Loucy (cell line): ENCODE measurements at regions not wholly inside any gene's neighbourhood (a gene's known extent, or its start where the extent isn't known, plus 50 kb on each side); places are given as distances from the start of the nearest gene placed in this dataset.

Source experiments
- EZH2phosphoT487 ChIP-seq: fragments of 200-600 bp; IDR thresholded peaks from 2 replicates; pipeline ENCODE4 v1.6.1; 2018; ENCODE audit warnings: antibody characterized with exemption, mild to moderate bottlenecking, moderate library complexity, borderline replicate concordance
- TF ChIP-seq, protein P1 (sequence below): fragments of 200-600 bp; sonication (generic); conservative IDR thresholded peaks from 2 replicates; pipeline ENCODE4 v1.5.1; 2014; ENCODE audit warnings: mild to moderate bottlenecking, antibody characterized with exemption, low read length

DNA sequence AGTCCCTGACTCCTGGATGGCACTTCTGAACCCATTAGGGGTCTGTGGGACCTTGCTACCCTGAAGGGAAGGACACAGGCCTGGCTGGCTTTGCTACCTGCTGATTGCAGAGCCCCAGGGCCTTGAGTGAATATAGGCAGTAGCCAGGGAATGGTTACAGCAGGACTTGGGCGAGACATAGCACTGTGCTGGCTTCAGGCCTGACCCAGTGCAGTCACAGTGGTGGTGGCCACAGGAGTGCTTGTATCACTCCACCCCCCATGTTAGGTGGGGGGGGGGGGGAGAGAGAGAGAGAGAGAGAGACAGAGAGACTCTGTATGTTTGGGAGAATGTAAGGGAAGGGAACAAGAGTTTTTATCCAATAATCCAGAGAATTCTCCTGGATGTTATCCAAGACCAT is 439.3 kb upstream of the ZNF608 start:
- TF ChIP-seq, protein P1, sequence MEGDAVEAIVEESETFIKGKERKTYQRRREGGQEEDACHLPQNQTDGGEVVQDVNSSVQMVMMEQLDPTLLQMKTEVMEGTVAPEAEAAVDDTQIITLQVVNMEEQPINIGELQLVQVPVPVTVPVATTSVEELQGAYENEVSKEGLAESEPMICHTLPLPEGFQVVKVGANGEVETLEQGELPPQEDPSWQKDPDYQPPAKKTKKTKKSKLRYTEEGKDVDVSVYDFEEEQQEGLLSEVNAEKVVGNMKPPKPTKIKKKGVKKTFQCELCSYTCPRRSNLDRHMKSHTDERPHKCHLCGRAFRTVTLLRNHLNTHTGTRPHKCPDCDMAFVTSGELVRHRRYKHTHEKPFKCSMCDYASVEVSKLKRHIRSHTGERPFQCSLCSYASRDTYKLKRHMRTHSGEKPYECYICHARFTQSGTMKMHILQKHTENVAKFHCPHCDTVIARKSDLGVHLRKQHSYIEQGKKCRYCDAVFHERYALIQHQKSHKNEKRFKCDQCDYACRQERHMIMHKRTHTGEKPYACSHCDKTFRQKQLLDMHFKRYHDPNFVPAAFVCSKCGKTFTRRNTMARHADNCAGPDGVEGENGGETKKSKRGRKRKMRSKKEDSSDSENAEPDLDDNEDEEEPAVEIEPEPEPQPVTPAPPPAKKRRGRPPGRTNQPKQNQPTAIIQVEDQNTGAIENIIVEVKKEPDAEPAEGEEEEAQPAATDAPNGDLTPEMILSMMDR = no peak
- TF ChIP-seq EZH2phosphoT487 = no peak
